Ovary (tissue), 7 donors: ENCODE measurements at regions not wholly inside any gene's neighbourhood (a gene's known extent, or its start where the extent isn't known, plus 50 kb on each side); places are given as distances from the start of the nearest gene placed in this dataset. TPM values are rescaled to one million over a fixed set of nuclear protein-coding genes. Genes with fewer than 3 reads are reported as not detected.

ENCODE experiments used
- DNase-seq, 5 donors: peaks; one replicate each; pipeline ENCODE4 v3.0.0-alpha.2; 2019 to 2020
- H3K27ac ChIP-seq, 2 donors: fragments of 200-600 bp; one replicate each; pipeline versions ENCODE4 v1.5.1 to v1.8.0; 2019 to 2022
- H3K27me3 ChIP-seq: fragments of 200-600 bp; one replicate; pipeline ENCODE4 v1.8.0; 2022
- H3K36me3 ChIP-seq: fragments of 200-600 bp; sonication (generic); one replicate; pipeline ENCODE4 v1.5.1; 2019
- H3K4me1 ChIP-seq: one replicate; pipeline ENCODE4 v1.8.1; 2013; ENCODE audit warnings: mild to moderate bottlenecking, moderate library complexity; ENCODE audit not compliant: insufficient read depth
- H3K4me3 ChIP-seq: fragments of 200-600 bp; sonication (generic); one replicate; pipeline ENCODE4 v1.5.1; 2017
- H3K9me3 ChIP-seq, 2 donors: fragments of 200-600 bp in 1 of 2; sonication (generic) in 1 of 2; one replicate each; pipeline versions ENCODE4 v1.5.1 to v1.8.1; 2013 to 2019; ENCODE audit warnings: mild to moderate bottlenecking in 1 of 2, moderate library complexity in 1 of 2
- CTCF ChIP-seq, 3 donors: fragments of 450-650 bp in 2 of 3; fragments of 200-600 bp in 1 of 3; IDR thresholded peaks; one replicate each; pipeline versions ENCODE4 v1.5.1 to v1.8.0; 2016 to 2022; ENCODE audit warnings: antibody characterized with exemption in 3 of 3, mild to moderate bottlenecking in 1 of 3
- EP300 ChIP-seq: sonication (generic); formaldehyde crosslinking; IDR thresholded peaks from one replicate; pipeline ENCODE4 v1.6.1; 2017; ENCODE audit warnings: antibody characterized with exemption
- POLR2A ChIP-seq: fragments of 450-650 bp; IDR thresholded peaks from one replicate; pipeline ENCODE4 v1.6.1; 2017; ENCODE audit warnings: antibody characterized with exemption, mild to moderate bottlenecking, moderate library complexity
- WGBS, 3 donors: extraction: QIAGEN DNeasy Blood & Tissue Kit in 1 of 3; methylation state at CpG; one replicate each; pipeline versions ENCODE4 v1.1.5 to v1.1.7; 2013 to 2017; 5-methylcytosine and 5-hydroxymethylcytosine counted together
- intact Hi-C, 4 donors: fragments of 100-400 bp; cut with DNase I; formaldehyde crosslinking; loops; one replicate each; pipeline versions ENCODE4 v1.11.0 to v1.15.1; 2022 to 2023
- small RNA-seq: library from RNA; depleted of rRNA; stranded (forward); fragments of <200 nt; gene quantifications from one replicate; pipeline ENCODE3, GENCODE V24; 2016
- donor health status: DM: no; HTN: no; CAD: no; lungs with moderate emphysema.
- donor health status: DM: no; HTN: no; CAD: no.
- donor health status: Bipolar disorder and iron deficiency.
- donor health status: DM: no; HTN: no; CAD: no.
- donor health status: DM: yes; HTN: yes; CAD: no.

- TF ChIP-seq POLR2A (no peak), EP300 (no peak), CTCF (IDR thresholded peaks at IDR 0.05) (no peak)
- peaks cover 4% of the 10 kb centered on the region for H3K27me3 ChIP-seq
- no peaks in the 10 kb centered on the region for H3K9me3 ChIP-seq
- no peak for DNase-seq
- WGBS, 3 donors = 60 to 76% (median 65%) methylated on average over 4 of the region's 4 CpGs
- H3K27ac ChIP-seq = no peak overlapping the region
- no peaks in the 10 kb centered on the region for H3K4me1 ChIP-seq
- intact Hi-C loops = no loop called here
- no peaks in the 10 kb centered on the region for H3K36me3 ChIP-seq
- H3K4me3 ChIP-seq = no peak overlapping the region
Observed at GRCh38 chr2:78967294-78967693, 58.2 kb upstream of the REG3G start.

- intact Hi-C loops = no loop called here
- Histone ChIP-seq H3K27ac (no peak overlapping the region), H3K27me3 (peaks cover 4% of the 10 kb centered on the region), H3K4me3 (no peak overlapping the region), H3K36me3 (no peaks in the 10 kb centered on the region), H3K4me1 (no peaks in the 10 kb centered on the region), H3K9me3 (no peaks in the 10 kb centered on the region)
- 74 to 81% (median 80%) methylated on average over 3 of the region's 3 CpGs for WGBS, 3 donors
- DNase-seq = no peak
- TF ChIP-seq POLR2A (no peak), EP300 (no peak), CTCF (IDR thresholded peaks at IDR 0.05) (no peak)
Observed at GRCh38 chr2:78973630-78974029, 51.9 kb upstream of the REG3G start.

Small RNA genes in the stretch of these regions (small RNA-seq; reads per million reads assigned to genes)
- not detected for gene RNU6-812P
- not detected for gene RNU6-827P
